Gastrocnemius medialis (tissue), 4 donors: ENCODE measurements at regions not wholly inside any gene's neighbourhood (a gene's known extent, or its start where the extent isn't known, plus 50 kb on each side); places are given as distances from the start of the nearest gene placed in this dataset.

ENCODE experiments used
- CTCF ChIP-seq, 5 experiments: fragments of 450-650 bp in 3 of 5; fragments of 200-600 bp in 2 of 5; sonication (generic) in 2 of 5; IDR thresholded peaks in 4 of 5; conservative IDR thresholded peaks in 1 of 5; 1 replicate in 4 of 5; 2 replicates in 1 of 5; pipeline ENCODE4 v1.5.1; 2016 to 2019; ENCODE audit warnings: antibody characterized with exemption in 5 of 5, mild to moderate bottlenecking in 3 of 5, moderate library complexity in 3 of 5
- POLR2A ChIP-seq, 2 donors: fragments of 450-650 bp; IDR thresholded peaks; one replicate each; pipeline ENCODE4 v1.6.1; 2017; ENCODE audit warnings: antibody characterized with exemption in 2 of 2, mild to moderate bottlenecking in 2 of 2, moderate library complexity in 2 of 2

DNA sequence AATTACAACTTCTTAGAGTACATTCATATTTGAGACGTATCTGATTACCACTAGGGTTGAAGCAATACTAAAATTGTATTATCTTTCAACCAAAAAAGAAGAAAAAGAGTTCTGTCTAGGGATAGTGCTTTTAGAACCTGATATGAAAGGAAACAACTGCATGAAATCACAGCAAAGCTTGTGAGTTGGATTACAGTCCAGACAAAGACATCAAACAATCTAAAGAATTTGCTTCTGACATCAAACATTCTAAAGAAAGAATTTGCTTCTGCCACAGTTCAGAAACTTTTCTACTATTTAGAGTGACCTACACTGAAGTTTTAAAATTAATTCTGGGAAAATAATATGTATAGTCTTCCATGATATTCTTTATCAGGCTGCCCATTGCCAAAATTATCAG is 1141.1 kb upstream of the ACO1 start:
- no peak for TF ChIP-seq CTCF (IDR thresholded peaks at IDR 0.05 in 4 of 5, conservative IDR thresholded peaks at IDR 0.05 in 1 of 5)
- TF ChIP-seq POLR2A (IDR thresholded peaks at IDR 0.05) = no peak
